ENCODE measurements at regions not wholly inside any gene's neighbourhood (a gene's known extent, or its start where the extent isn't known, plus 50 kb on each side); places are given as distances from the start of the nearest gene placed in this dataset.

DNA sequence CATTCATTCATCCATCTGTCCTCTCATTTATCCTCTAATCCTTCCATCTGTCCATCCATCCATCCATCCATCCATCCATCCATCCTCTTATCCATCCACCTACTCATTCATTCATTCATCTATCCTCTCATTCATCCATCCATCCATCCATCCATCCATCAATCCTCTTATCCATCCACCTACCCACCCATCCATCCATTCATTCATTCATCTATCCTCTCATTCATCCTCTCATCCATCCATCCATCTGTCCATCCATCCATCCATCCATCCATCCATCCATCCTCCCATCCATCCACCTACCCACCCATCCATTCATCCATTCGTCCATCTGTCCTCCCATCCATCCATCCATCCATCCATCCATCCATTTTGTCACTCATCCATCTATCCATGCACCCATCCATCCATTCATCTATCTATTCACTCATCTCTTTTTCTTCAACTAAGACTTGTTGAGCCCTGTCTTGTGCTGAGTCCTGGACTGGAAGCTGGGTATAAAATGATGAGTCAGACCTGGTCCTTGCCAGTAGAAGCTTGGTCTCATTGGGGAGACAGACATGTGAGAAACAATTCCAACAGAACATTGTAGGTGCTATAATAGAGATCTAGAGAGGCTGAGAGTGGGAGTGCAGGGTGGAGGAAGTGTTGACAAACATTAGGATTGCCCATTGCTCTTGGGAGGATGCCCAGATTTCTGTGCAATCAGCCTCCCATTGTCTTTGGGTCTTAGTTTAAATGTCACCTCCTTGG is 55.0 kb upstream of the IER5L start:
- no peaks in the 10 kb centered on the region for H3K4me1 ChIP-seq (ENCODE audit: control insufficient read depth, insufficient read depth, low read length)
- H3K36me3 ChIP-seq (ENCODE audit: control insufficient read depth in 2 of 2, insufficient read depth in 1 of 2, low read length in 2 of 2) = no peaks in the 10 kb centered on the region
- H3K4me3 ChIP-seq (ENCODE audit: low read depth, low read length) = no peak overlapping the region
- CTCF ChIA-PET = interaction anchor here (0.7 kb wide), 1 partner anchor 378 kb away, joined by 3 read pairs; no protein-coding TSS in a partner anchor
- POLR2A ChIA-PET = no interaction called here
- no peaks in the 10 kb centered on the region for H3K9me3 ChIP-seq (ENCODE audit: control insufficient read depth, insufficient read depth, low read depth, low read length)
- H3K27ac ChIP-seq (ENCODE audit: extremely low read depth, low read depth, low read length) = no peak overlapping the region
- TF ChIP-seq ZBTB17 (tag by site-specific recombination; IDR thresholded peaks at IDR 0.05) (peak; percentile 97), ZFP69B (tag by site-specific recombination; IDR thresholded peaks at IDR 0.05) (no peak), BCL11A (tag by site-specific recombination; IDR thresholded peaks at IDR 0.05; ENCODE audit: low read depth) (no peak), ZFHX2 (tag by site-specific recombination; conservative IDR thresholded peaks at IDR 0.05) (peak; percentile 68), ZNF843 (tag by site-specific recombination; IDR thresholded peaks at IDR 0.05) (no peak), MEIS1 (CRISPR knock-in tag; IDR thresholded peaks at IDR 0.05; ENCODE audit: borderline replicate concordance) (no peak), BCL11B (tag by site-specific recombination; IDR thresholded peaks at IDR 0.05; ENCODE audit: low read depth) (no peak), ZNF76 (tag by site-specific recombination; IDR thresholded peaks at IDR 0.05; ENCODE audit: borderline replicate concordance, low read depth) (no peak), ZNF324 (tag by site-specific recombination; IDR thresholded peaks at IDR 0.05) (0 out of 2 replicates have a peak, but pooled peaks have one; percentile 19), ZNF785 (tag by site-specific recombination; IDR thresholded peaks at IDR 0.05) (no peak), ZNF146 (tag by site-specific recombination; IDR thresholded peaks at IDR 0.05) (no peak), SCRT2 (tag by site-specific recombination; IDR thresholded peaks at IDR 0.05) (peak; percentile 83), ZBTB48 (tag by site-specific recombination; IDR thresholded peaks at IDR 0.05) (no peak), SP2 (tag by site-specific recombination; IDR thresholded peaks at IDR 0.05) (no peak), ZNF366 (tag by site-specific recombination; conservative IDR thresholded peaks at IDR 0.05) (peak; percentile 97), ZNF132 (tag by site-specific recombination; IDR thresholded peaks at IDR 0.05; ENCODE audit: borderline replicate concordance) (no peak), REPIN1 (tag by site-specific recombination; IDR thresholded peaks at IDR 0.05; ENCODE audit: low read depth) (no peak), FEZF1 (tag by site-specific recombination; IDR thresholded peaks at IDR 0.05) (no peak)
- TF ChIP-seq, protein P1, sequence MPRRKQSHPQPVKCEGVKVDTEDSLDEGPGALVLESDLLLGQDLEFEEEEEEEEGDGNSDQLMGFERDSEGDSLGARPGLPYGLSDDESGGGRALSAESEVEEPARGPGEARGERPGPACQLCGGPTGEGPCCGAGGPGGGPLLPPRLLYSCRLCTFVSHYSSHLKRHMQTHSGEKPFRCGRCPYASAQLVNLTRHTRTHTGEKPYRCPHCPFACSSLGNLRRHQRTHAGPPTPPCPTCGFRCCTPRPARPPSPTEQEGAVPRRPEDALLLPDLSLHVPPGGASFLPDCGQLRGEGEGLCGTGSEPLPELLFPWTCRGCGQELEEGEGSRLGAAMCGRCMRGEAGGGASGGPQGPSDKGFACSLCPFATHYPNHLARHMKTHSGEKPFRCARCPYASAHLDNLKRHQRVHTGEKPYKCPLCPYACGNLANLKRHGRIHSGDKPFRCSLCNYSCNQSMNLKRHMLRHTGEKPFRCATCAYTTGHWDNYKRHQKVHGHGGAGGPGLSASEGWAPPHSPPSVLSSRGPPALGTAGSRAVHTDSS (tag by site-specific recombination; IDR thresholded peaks at IDR 0.05) = no peak
- TF ChIP-seq, protein P2, sequence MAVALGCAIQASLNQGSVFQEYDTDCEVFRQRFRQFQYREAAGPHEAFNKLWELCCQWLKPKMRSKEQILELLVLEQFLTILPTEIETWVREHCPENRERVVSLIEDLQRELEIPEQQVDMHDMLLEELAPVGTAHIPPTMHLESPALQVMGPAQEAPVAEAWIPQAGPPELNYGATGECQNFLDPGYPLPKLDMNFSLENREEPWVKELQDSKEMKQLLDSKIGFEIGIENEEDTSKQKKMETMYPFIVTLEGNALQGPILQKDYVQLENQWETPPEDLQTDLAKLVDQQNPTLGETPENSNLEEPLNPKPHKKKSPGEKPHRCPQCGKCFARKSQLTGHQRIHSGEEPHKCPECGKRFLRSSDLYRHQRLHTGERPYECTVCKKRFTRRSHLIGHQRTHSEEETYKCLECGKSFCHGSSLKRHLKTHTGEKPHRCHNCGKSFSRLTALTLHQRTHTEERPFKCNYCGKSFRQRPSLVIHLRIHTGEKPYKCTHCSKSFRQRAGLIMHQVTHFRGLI (tag by site-specific recombination; IDR thresholded peaks at IDR 0.05) = no peak
- TF ChIP-seq, protein P3, sequence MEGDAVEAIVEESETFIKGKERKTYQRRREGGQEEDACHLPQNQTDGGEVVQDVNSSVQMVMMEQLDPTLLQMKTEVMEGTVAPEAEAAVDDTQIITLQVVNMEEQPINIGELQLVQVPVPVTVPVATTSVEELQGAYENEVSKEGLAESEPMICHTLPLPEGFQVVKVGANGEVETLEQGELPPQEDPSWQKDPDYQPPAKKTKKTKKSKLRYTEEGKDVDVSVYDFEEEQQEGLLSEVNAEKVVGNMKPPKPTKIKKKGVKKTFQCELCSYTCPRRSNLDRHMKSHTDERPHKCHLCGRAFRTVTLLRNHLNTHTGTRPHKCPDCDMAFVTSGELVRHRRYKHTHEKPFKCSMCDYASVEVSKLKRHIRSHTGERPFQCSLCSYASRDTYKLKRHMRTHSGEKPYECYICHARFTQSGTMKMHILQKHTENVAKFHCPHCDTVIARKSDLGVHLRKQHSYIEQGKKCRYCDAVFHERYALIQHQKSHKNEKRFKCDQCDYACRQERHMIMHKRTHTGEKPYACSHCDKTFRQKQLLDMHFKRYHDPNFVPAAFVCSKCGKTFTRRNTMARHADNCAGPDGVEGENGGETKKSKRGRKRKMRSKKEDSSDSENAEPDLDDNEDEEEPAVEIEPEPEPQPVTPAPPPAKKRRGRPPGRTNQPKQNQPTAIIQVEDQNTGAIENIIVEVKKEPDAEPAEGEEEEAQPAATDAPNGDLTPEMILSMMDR (tag by site-specific recombination; IDR thresholded peaks at IDR 0.05) = no peak
- TF ChIP-seq, protein P4, sequence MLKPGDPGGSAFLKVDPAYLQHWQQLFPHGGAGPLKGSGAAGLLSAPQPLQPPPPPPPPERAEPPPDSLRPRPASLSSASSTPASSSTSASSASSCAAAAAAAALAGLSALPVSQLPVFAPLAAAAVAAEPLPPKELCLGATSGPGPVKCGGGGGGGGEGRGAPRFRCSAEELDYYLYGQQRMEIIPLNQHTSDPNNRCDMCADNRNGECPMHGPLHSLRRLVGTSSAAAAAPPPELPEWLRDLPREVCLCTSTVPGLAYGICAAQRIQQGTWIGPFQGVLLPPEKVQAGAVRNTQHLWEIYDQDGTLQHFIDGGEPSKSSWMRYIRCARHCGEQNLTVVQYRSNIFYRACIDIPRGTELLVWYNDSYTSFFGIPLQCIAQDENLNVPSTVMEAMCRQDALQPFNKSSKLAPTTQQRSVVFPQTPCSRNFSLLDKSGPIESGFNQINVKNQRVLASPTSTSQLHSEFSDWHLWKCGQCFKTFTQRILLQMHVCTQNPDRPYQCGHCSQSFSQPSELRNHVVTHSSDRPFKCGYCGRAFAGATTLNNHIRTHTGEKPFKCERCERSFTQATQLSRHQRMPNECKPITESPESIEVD (tag by site-specific recombination; IDR thresholded peaks at IDR 0.05) = no peak
- TF ChIP-seq, protein P5, sequence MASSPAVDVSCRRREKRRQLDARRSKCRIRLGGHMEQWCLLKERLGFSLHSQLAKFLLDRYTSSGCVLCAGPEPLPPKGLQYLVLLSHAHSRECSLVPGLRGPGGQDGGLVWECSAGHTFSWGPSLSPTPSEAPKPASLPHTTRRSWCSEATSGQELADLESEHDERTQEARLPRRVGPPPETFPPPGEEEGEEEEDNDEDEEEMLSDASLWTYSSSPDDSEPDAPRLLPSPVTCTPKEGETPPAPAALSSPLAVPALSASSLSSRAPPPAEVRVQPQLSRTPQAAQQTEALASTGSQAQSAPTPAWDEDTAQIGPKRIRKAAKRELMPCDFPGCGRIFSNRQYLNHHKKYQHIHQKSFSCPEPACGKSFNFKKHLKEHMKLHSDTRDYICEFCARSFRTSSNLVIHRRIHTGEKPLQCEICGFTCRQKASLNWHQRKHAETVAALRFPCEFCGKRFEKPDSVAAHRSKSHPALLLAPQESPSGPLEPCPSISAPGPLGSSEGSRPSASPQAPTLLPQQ (tag by site-specific recombination; IDR thresholded peaks at IDR 0.05) = no peak
